Lower lobe of right lung (tissue), 2 donors: ENCODE measurements at regions not wholly inside any gene's neighbourhood (a gene's known extent, or its start where the extent isn't known, plus 50 kb on each side); places are given as distances from the start of the nearest gene placed in this dataset.

Experiments
- ATAC-seq, 2 donors: fragments of 200-7000 bp; cut with Tn5 transposase; one replicate each; pipeline ENCODE4 v1.9.1; 2020 to 2022; ENCODE audit warnings: mild to moderate bottlenecking in 2 of 2, moderate library complexity in 2 of 2
- DNase-seq: peaks from one replicate; pipeline ENCODE4 v3.0.0-alpha.2; 2020
- H3K27ac ChIP-seq: fragments of 200-600 bp; one replicate; pipeline ENCODE4 v1.8.0; 2022
- H3K27me3 ChIP-seq: fragments of 200-600 bp; one replicate; pipeline ENCODE4 v1.8.0; 2022; ENCODE audit warnings: low read depth
- H3K36me3 ChIP-seq: fragments of 200-600 bp; one replicate; pipeline ENCODE4 v1.8.0; 2022; ENCODE audit warnings: mild to moderate bottlenecking
- H3K4me1 ChIP-seq: fragments of 200-600 bp; one replicate; pipeline ENCODE4 v1.8.0; 2022
- H3K4me3 ChIP-seq: fragments of 200-600 bp; one replicate; pipeline ENCODE4 v1.8.0; 2022; ENCODE audit warnings: mild to moderate bottlenecking
- H3K9me3 ChIP-seq: fragments of 200-600 bp; one replicate; pipeline ENCODE4 v1.8.0; 2022
- intact Hi-C: fragments of 100-400 bp; cut with DNase I; formaldehyde crosslinking; loops from one replicate; pipeline ENCODE4 v1.11.0; 2022
- TF ChIP-seq, protein P1 (sequence below): fragments of 200-600 bp; IDR thresholded peaks from one replicate; pipeline ENCODE4 v1.8.0; 2022; ENCODE audit warnings: antibody characterized with exemption, mild to moderate bottlenecking
- donor health status: DM: no; HTN: yes; CAD: no; lungs with severe emphysema.

DNA sequence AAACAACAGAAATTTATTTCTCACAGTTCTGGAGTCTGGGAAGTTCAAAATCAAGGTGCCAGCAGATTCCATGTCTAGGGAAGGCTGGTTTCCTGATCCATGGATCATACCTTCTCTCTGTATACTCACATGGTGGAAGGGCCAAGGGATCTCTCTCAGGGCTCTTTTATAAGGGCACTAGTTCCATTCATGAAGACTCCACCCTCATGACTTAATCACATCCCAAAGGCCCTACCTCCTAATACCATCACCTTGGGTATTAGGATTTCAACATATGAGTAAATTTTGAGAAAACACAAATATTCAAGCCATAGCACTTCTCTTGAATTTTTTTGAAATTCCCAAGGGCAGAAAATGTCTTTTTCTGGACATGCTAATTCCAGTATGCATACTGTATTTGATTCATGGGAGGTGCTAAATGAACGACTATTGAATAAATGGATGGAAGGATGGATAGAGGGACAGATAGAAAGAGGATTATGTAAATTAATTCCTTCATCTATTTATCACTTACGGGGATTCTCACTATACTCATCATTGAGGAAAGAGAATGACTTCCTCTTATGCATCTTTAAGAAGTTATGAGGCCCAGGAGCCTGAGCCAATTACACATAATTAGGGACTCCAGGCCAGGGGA is 182.8 kb downstream of the NRIP1 start:
- H3K27ac ChIP-seq = no peak overlapping the region
- TF ChIP-seq, protein P1, sequence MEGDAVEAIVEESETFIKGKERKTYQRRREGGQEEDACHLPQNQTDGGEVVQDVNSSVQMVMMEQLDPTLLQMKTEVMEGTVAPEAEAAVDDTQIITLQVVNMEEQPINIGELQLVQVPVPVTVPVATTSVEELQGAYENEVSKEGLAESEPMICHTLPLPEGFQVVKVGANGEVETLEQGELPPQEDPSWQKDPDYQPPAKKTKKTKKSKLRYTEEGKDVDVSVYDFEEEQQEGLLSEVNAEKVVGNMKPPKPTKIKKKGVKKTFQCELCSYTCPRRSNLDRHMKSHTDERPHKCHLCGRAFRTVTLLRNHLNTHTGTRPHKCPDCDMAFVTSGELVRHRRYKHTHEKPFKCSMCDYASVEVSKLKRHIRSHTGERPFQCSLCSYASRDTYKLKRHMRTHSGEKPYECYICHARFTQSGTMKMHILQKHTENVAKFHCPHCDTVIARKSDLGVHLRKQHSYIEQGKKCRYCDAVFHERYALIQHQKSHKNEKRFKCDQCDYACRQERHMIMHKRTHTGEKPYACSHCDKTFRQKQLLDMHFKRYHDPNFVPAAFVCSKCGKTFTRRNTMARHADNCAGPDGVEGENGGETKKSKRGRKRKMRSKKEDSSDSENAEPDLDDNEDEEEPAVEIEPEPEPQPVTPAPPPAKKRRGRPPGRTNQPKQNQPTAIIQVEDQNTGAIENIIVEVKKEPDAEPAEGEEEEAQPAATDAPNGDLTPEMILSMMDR = no peak
- no peak overlapping the region for H3K4me3 ChIP-seq
- no peak for ATAC-seq
- H3K9me3 ChIP-seq = no peaks in the 10 kb centered on the region
- H3K4me1 ChIP-seq = peaks cover 15% of the 10 kb centered on the region
- no peaks in the 10 kb centered on the region for H3K27me3 ChIP-seq
- intact Hi-C loops = no loop called here
- H3K36me3 ChIP-seq = no peaks in the 10 kb centered on the region
- no peak for DNase-seq

DNA sequence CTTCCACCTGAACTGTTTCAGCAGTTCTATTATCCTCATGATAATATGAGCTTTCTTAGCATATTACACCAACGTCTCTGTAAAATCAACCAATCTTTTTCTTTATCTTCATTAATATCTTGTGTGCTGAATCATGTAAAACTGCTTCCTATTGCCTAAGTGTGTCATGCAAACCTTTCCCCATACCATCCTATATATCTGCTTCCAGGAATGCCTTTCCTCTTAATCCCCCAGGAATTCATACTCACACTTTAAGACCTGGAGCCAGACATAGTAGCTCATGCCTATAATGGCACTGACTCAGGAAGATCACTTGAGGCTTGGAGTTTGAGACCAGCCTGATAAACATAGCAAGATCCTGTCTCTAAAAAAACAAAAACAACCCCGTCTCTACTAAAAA is 183.9 kb downstream of the NRIP1 start:
- ATAC-seq (no peak), DNase-seq (no peak)
- Histone ChIP-seq H3K27me3 (no peaks in the 10 kb centered on the region), H3K36me3 (no peaks in the 10 kb centered on the region), H3K4me3 (no peak overlapping the region), H3K4me1 (peaks cover 15% of the 10 kb centered on the region), H3K27ac (no peak overlapping the region), H3K9me3 (no peaks in the 10 kb centered on the region)
- TF ChIP-seq, protein P1 = no peak
- intact Hi-C loops = no loop called here

GRCh38 chr21:14879458-14879857 is 185.3 kb downstream of the NRIP1 start:
- no peak for DNase-seq
- intact Hi-C loops = no loop called here
- Histone ChIP-seq H3K36me3 (no peaks in the 10 kb centered on the region), H3K27me3 (no peaks in the 10 kb centered on the region), H3K4me3 (no peak overlapping the region), H3K9me3 (no peaks in the 10 kb centered on the region), H3K4me1 (peaks cover 15% of the 10 kb centered on the region), H3K27ac (no peak overlapping the region)
- TF ChIP-seq, protein P1 = no peak
- ATAC-seq = no peak

DNA sequence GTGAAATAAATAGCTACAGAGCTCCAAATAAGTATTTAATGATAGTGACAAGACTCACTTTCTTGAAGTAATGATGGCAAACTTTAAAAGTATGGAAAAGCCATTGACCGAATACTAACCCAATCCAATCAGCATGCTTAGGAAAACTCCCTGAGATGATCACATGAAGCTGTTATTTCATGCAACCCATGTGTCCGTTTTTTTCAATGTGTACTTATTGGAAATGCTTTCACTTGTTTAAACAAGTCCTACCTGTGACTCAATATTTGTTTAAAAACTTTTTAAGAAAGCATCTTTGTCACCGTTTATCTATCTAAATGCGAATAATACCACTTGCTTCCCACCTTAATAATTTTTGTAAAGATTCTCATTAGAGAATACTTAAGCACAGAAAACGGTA is 185.8 kb downstream of the NRIP1 start:
- no peak for ATAC-seq
- TF ChIP-seq, protein P1 = no peak
- Histone ChIP-seq H3K4me3 (no peak overlapping the region), H3K4me1 (peaks cover 15% of the 10 kb centered on the region), H3K27me3 (no peaks in the 10 kb centered on the region), H3K27ac (no peak overlapping the region), H3K9me3 (no peaks in the 10 kb centered on the region), H3K36me3 (no peaks in the 10 kb centered on the region)
- intact Hi-C loops = no loop called here
- no peak for DNase-seq

- no peaks in the 10 kb centered on the region for H3K27me3 ChIP-seq
These were observed 187.1 kb downstream of the NRIP1 start for GRCh38 chr21:14877581-14878228.

More at GRCh38 chr21:14877581-14878228, 187.1 kb downstream of the NRIP1 start:
- peaks cover 15% of the 10 kb centered on the region for H3K4me1 ChIP-seq
- no peaks in the 10 kb centered on the region for H3K9me3 ChIP-seq
- no peaks in the 10 kb centered on the region for H3K36me3 ChIP-seq
- intact Hi-C loops = no loop called here
- DNase-seq (no peak), ATAC-seq (peak; percentile 34 to 47)
- TF ChIP-seq, protein P1 = no peak
- H3K4me3 ChIP-seq = no peak overlapping the region
- no peak overlapping the region for H3K27ac ChIP-seq
